Stomach (tissue), 8 donors: ENCODE measurements at regions not wholly inside any gene's neighbourhood (a gene's known extent, or its start where the extent isn't known, plus 50 kb on each side); places are given as distances from the start of the nearest gene placed in this dataset.

Source experiments
- DNase-seq, 2 donors: peaks; one replicate each; pipeline versions ENCODE4 v3.0.0 to v3.0.0-alpha.2; 2013 to 2019
- H3K27ac ChIP-seq, 5 donors: fragments of 200-600 bp in 4 of 5; sonication (generic) in 4 of 5; one replicate each; pipeline ENCODE4 v1.5.1; 2013 to 2019; ENCODE audit warnings: mild to moderate bottlenecking in 1 of 5, moderate library complexity in 1 of 5
- H3K27me3 ChIP-seq, 3 donors: fragments of 200-600 bp; sonication (generic); one replicate each; pipeline ENCODE4 v1.5.1; 2017 to 2019; ENCODE audit warnings: mixed run types in 1 of 3
- H3K36me3 ChIP-seq, 4 donors: fragments of 200-600 bp; sonication (generic); 1 replicate in 3 of 4; 2 replicates in 1 of 4; pipeline ENCODE4 v1.5.1; 2016 to 2019
- H3K4me1 ChIP-seq, 4 donors: fragments of 200-600 bp; sonication (generic); one replicate each; pipeline ENCODE4 v1.5.1; 2016 to 2019
- H3K4me3 ChIP-seq, 4 donors: fragments of 200-600 bp; sonication (generic) in 3 of 4; one replicate each; pipeline ENCODE4 v1.5.1; 2016 to 2019; ENCODE audit warnings: mild to moderate bottlenecking in 1 of 4
- H3K9me3 ChIP-seq, 4 donors: fragments of 200-600 bp; sonication (generic); one replicate each; pipeline ENCODE4 v1.5.1; 2016 to 2019
- CTCF ChIP-seq, 7 experiments: fragments of 450-650 bp in 4 of 7; fragments of 200-600 bp in 3 of 7; sonication (generic) in 3 of 7; IDR thresholded peaks; one replicate each; pipeline ENCODE4 v1.5.1; 2016 to 2019; ENCODE audit warnings: antibody characterized with exemption in 7 of 7, control low read depth in 2 of 7, mild to moderate bottlenecking in 1 of 7
- EP300 ChIP-seq: sonication (generic); formaldehyde crosslinking; IDR thresholded peaks from one replicate; pipeline ENCODE4 v1.6.1; 2017; ENCODE audit warnings: antibody characterized with exemption
- POLR2A ChIP-seq, 4 donors: fragments of 450-650 bp; IDR thresholded peaks; one replicate each; pipeline ENCODE4 v1.6.1; 2016; ENCODE audit warnings: antibody characterized with exemption in 4 of 4, control low read depth in 2 of 4, mild to moderate bottlenecking in 1 of 4, moderate library complexity in 1 of 4
- POLR2AphosphoS5 ChIP-seq, 3 donors: sonication (generic); formaldehyde crosslinking; IDR thresholded peaks; one replicate each; pipeline ENCODE4 v1.6.1; 2016; ENCODE audit warnings: antibody characterized with exemption in 3 of 3
- WGBS, 5 donors: extraction: QIAGEN DNeasy Blood & Tissue Kit in 3 of 5; methylation state at CpG; one replicate each; pipeline versions ENCODE4 v1.1.5 to v1.1.7; 2013 to 2018; 5-methylcytosine and 5-hydroxymethylcytosine counted together
- intact Hi-C: fragments of 100-400 bp; cut with DNase I; formaldehyde crosslinking; loops from one replicate; pipeline ENCODE4 v1.15.1; 2023; ENCODE audit warnings: low total_unique reads
- donor health status: healthy with polysubstance abuse.
- donor health status: Bipolar disorder and iron deficiency.
- donor health status: healthy.

DNA sequence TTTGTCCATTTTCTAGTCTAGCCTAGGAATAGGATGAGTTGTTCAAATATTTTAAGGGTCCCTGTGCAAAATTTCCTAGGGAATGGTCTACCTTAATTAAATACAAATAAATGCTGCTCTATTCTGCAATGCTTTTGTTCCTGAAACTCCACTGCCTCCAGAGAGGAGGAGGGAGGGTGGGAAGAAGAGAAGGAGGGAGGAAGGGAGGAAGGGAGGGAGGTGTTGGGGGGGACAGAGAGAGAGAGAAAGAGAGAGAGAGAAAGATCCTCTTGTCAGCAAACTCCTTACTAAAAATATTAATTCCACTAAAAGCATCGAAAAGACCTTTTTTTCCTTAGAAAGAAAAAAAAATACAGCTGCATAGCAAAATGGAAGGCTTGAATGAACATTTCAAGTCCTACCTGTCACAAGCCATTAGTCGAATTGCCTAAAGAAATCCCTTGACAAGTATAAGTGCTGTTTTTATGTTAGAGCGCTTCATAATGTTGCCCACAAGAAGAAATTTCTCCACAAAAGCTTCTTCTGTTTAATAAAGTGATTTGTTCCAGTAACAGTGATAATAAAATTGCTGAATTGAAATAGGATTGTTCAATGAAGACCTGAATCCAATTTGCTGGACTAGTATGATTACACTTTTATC is 106.0 kb downstream of the NKX6-1 start:
- H3K27ac ChIP-seq: no peak overlapping the region
- TF ChIP-seq POLR2A (IDR thresholded peaks at IDR 0.05): no peak
- TF ChIP-seq EP300: no peak
- no peak for TF ChIP-seq CTCF (IDR thresholded peaks at IDR 0.05)
- TF ChIP-seq POLR2AphosphoS5 (IDR thresholded peaks at IDR 0.05): no peak
- WGBS, 5 donors: 84 to 88% (median 86%) methylated on average over 3 of the region's 3 CpGs
- no peaks in the 10 kb centered on the region for H3K36me3 ChIP-seq
- H3K27me3 ChIP-seq: no peaks in the 10 kb centered on the region
- H3K4me3 ChIP-seq: no peak overlapping the region
- no peaks in the 10 kb centered on the region for H3K9me3 ChIP-seq
- H3K4me1 ChIP-seq: no peaks in the 10 kb centered on the region
- DNase-seq: no peak
- intact Hi-C loops: no loop called here

GRCh38 chr4:84389406-84389805 is 109.7 kb downstream of the NKX6-1 start:
- no peaks in the 10 kb centered on the region for H3K27me3 ChIP-seq
- TF ChIP-seq CTCF (IDR thresholded peaks at IDR 0.05) (no peak), EP300 (no peak), POLR2AphosphoS5 (IDR thresholded peaks at IDR 0.05) (no peak), POLR2A (IDR thresholded peaks at IDR 0.05) (no peak)
- no peaks in the 10 kb centered on the region for H3K36me3 ChIP-seq
- intact Hi-C loops: no loop called here
- no peak overlapping the region for H3K27ac ChIP-seq
- H3K4me3 ChIP-seq: no peak overlapping the region
- no peaks in the 10 kb centered on the region for H3K4me1 ChIP-seq
- no peak for DNase-seq
- 84 to 89% (median 87%) methylated on average over 2 of the region's 2 CpGs for WGBS, 5 donors
- H3K9me3 ChIP-seq: no peaks in the 10 kb centered on the region

- TF ChIP-seq CTCF (IDR thresholded peaks at IDR 0.05): no peak
- Histone ChIP-seq H3K36me3 (no peaks in the 10 kb centered on the region), H3K4me1 (no peaks in the 10 kb centered on the region), H3K4me3 (no peak overlapping the region), H3K27ac (no peak overlapping the region), H3K27me3 (no peaks in the 10 kb centered on the region), H3K9me3 (no peaks in the 10 kb centered on the region)
- intact Hi-C loops: no loop called here
- WGBS, 5 donors: 16 to 29% (median 27%) methylated on average over 2 of the region's 2 CpGs
- no peak for DNase-seq
Measured at GRCh38 chr4:84385203-84385602, 113.9 kb downstream of the NKX6-1 start.

DNA sequence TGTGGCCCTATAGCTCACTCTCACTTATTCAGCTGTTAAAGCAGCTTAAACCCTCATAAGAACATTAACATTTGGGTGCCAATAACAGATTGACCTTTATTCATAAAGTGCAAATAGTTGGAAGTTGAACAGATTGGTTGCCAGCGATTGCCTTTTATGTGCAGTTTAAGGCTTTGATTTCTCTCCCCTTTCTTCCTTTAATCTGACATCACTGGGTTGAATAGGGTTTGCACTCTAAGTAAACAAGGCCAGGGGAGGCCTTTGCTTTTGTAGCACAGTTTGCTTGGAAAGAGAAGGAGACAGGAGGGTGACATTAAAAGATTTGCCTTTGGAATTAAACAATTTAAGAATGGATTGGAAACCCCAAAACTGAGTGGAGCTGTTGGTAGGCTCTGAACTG is 114.3 kb downstream of the NKX6-1 start:
- intact Hi-C loops: no loop called here
- TF ChIP-seq POLR2A (IDR thresholded peaks at IDR 0.05) (no peak), CTCF (IDR thresholded peaks at IDR 0.05) (no peak), POLR2AphosphoS5 (IDR thresholded peaks at IDR 0.05) (no peak), EP300 (no peak)
- WGBS, 5 donors: 19 to 41% (median 28%) methylated on average over 1 of the region's 1 CpG
- no peaks in the 10 kb centered on the region for H3K9me3 ChIP-seq
- DNase-seq: no peak
- no peak overlapping the region for H3K4me3 ChIP-seq
- H3K4me1 ChIP-seq: no peaks in the 10 kb centered on the region
- H3K27me3 ChIP-seq: no peaks in the 10 kb centered on the region
- H3K27ac ChIP-seq: no peak overlapping the region
- H3K36me3 ChIP-seq: no peaks in the 10 kb centered on the region
